Stimulated activated CD4-positive, alpha-beta T cell treated with anti-CD3 and anti-CD28 coated beads, Interleukin-2, amount 100 ng/mL, for 24 hours (primary cell): ENCODE measurements at regions not wholly inside any gene's neighbourhood (a gene's known extent, or its start where the extent isn't known, plus 50 kb on each side); places are given as distances from the start of the nearest gene placed in this dataset.
"Not testable (repeated sequence)": the region's sequence is repeated elsewhere in the genome, so short reads cannot be mapped to it uniquely, and the experiment has no call there.

Experiments used
- DNase-seq, 2 donors: peaks; one replicate each; pipeline ENCODE4 v3.0.0-alpha.2; 2020

GRCh38 chr4:164526933-164527583 lies 226.9 kb upstream of the SMIM31 start:
- DNase-seq, result no peak

- DNase-seq, result no peak
Observed at GRCh38 chr4:164529058-164529457, 224.9 kb upstream of the SMIM31 start.

DNA sequence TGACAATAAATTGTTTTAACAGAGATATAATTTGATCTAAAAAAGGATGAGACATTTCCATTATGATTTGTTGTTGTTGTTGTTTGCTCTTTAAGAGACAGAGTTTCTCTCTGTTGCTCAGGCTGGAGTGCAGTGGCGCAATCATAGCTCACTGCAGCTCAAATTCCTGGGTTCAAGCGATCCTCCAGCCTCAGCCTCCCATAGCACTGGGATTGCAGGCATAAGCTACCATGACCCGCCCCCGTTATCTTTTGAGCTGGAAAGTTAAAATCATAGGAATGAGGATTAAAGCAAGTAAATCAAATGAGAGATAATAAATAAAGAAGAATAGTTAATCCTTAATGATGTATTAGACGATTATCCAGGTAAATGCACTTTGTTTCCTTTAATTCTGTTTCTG lies 224.4 kb upstream of the SMIM31 start:
- DNase-seq, result no peak

DNA sequence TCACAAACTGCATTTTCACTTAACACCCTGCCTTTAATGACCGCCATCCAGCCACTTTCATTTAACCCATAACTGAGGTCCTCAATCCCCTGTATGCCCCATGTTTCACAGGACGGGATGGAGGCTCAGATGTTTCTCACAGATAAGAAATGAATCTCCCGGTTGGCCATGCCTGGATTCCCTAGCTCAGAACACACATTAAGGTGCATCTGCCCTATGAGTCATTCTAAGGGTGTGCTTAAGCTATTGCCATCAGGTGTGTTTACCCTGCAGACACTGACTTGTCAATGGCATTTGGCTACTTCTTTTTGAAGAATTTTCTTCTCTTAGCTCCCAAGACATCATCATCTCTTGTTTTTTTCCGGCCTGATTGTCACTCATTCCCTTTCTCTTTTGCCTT lies 222.6 kb upstream of the SMIM31 start:
- no peak for DNase-seq

- DNase-seq, result no peak
Observed at GRCh38 chr4:164536814-164537213, 217.1 kb upstream of the SMIM31 start.

GRCh38 chr4:164538097-164538496 lies 215.8 kb upstream of the SMIM31 start:
- DNase-seq, result no peak

DNA sequence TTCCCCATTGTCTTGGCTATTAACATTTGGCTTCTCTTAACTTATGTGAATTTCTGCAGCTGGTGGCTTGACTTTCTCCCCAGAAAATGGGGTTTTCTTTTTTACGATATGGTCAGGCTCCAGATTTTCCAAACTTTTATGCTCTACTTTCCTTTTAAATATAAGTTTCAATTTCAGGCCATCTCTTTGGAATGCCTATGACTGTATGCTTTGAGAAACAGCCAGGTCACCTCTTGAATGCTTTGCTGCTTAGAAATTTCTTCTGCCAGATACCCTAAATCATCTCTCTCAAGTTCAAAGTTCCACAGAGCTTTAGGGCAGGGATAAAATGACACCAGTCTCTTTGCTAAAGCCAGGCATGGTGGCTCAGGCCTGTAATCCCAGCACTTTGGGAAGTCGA lies 212.9 kb upstream of the SMIM31 start:
- no peak for DNase-seq

GRCh38 chr4:164542431-164542830 lies 211.5 kb upstream of the SMIM31 start:
- DNase-seq, result no peak

- no peak for DNase-seq
Observed at GRCh38 chr4:164550989-164551712, 202.8 kb upstream of the SMIM31 start.

- no peak for DNase-seq
Observed at GRCh38 chr4:164551713-164552040, 202.3 kb upstream of the SMIM31 start.

- no peak for DNase-seq
Observed at GRCh38 chr4:164571593-164572390, 182.1 kb upstream of the SMIM31 start.

GRCh38 chr4:164572877-164573279 lies 181.1 kb upstream of the SMIM31 start:
- DNase-seq, result no peak

DNA sequence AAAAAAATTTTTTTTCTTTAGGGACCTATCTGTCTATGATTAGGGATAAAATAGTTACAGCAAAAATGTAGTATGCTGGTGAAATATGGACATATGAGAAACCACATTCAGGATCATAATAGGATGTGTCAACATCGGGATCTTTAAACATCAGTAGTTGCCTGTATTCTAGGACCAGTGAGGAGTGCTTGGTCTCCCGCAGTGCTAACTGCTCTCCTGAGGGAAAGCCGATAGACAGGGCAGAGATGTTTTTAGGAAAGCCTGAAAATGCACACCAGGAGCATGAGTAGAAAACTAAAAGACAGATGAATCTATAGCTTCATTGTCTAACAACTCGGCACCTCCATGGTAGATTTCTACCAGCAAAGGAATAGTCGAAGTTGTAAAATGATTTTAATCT lies 178.1 kb upstream of the SMIM31 start:
- DNase-seq, result no peak

DNA sequence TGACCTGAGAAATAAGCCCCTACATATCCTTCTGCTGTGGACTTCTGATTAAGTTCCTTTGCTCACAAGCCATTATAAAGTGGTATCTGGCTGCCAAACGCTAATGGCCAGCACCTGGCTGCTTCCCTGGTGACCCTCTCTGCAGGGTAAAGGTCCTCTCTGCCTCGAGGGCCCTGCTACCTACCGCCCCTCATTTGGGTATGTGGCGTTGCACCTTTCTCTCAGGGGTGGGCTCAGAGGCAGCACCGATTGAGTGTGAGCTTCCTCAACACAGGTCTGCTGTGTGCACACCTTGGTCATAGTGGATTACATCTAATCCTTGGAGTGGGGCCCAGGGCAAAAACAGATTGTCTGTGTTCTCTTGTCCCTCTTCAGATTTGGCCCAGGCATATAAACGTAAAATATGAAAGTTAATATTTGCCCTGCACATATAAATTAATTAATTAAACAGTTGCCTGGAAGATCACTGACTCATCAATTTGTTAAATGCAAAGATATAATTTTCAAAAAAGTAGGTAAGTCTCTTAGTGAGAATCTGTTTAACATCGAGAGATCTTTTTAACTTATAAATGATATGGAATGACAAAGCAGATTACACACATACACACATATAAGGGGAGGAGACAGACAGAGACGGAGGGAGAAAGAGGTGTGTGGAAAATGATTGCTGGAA lies 174.5 kb upstream of the SMIM31 start:
- no peak for DNase-seq

- no peak for DNase-seq
Observed at GRCh38 chr4:164591666-164592065, 162.3 kb upstream of the SMIM31 start.

DNA sequence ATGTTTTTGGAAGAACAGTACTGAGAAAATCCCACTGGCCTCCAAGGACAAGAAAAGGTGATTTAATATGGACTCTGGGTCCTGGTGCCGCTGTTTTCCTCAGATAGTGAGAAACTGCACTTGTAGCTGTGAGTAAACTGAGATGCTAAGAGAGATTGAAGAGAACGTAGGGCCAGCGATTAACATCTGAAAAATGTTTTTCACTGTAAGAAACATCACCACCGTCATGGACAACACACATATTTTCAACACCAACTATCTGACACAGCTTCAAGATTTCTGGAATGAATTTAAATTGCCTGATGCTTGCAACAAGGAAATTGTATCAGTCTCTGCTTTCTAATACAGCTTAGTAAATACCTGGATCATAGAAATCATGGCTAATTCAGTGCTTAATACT lies 158.2 kb upstream of the SMIM31 start:
- DNase-seq, result no peak

DNA sequence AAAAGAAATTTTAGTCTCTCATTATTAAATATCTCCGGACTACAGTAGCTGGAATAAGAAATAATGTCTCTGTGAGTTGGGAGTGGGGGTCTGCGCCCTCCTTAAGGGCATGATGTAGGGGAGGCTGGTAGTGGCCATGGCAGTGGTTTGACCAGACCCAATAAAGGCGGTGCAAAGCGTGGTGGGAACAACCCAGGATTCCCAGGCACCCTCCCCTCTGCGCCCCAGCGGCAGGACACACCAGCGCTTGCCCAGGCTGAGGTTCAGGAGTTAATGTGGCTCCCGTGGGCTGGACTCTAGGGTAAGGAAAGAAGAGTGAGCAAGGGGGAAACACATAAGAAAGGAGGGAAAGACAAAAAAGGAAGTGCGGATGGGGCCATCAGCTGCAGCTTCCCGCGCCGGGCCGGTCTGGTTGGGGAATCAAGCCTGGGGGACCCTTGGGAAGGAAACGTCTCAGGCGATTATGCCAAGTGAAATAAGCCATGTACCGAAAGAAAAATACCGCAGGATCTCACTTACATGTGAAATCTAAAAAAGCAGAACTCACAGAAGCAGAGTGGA lies 157.5 kb upstream of the SMIM31 start:
- DNase-seq, result no peak

- DNase-seq, result no peak
Observed at GRCh38 chr4:164596927-164597326, 157.0 kb upstream of the SMIM31 start.

- DNase-seq, result no peak
Observed at GRCh38 chr4:164601653-164602052, 152.3 kb upstream of the SMIM31 start.

DNA sequence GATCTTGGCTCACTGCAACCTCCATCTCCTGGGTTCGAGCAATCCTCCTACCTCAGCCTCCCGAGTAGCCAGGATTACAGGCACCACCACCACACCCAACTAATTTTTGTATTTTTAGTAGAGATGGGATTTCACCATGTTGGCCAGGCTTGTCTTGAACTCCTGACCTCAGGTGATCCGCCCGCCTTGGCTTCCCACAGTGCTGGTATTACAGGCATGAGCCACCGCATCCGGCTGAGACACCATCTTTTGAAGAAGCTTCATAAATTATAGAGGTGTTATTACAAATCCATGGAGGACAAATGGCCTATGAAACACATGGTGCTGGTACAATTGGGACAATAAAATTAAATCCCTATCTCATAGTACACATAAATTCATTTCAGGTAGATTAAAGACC lies 148.1 kb upstream of the SMIM31 start:
- not testable (repeated sequence) for DNase-seq

- DNase-seq, result no peak
Observed at GRCh38 chr4:164606478-164606877, 147.5 kb upstream of the SMIM31 start.

- no peak for DNase-seq
Observed at GRCh38 chr4:164613256-164613655, 140.7 kb upstream of the SMIM31 start.

GRCh38 chr4:164613792-164614191 lies 140.1 kb upstream of the SMIM31 start:
- DNase-seq, result no peak
